ENCODE measurements at regions not wholly inside any gene's neighbourhood (a gene's known extent, or its start where the extent isn't known, plus 50 kb on each side); places are given as distances from the start of the nearest gene placed in this dataset.

DNA sequence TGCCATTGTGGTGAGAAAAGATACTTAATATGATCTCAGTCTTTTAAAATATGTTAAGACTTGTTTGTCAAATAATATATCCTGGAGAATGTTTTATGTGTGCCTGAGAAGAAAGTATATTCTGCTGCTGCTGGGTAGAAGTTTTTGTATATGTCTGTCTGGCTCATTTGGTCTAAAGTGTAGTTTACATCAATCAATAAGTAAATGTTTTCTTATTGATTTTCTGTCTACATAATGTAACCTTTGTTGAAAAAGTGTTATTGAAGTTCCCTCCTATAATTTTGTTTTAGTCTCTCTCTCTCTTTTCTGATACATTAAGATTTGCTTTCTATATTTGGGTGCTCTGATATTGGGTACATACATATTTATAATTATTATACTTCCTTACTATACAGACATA is 201.2 kb downstream of the THBS2 start:
- TF ChIP-seq, protein P1, sequence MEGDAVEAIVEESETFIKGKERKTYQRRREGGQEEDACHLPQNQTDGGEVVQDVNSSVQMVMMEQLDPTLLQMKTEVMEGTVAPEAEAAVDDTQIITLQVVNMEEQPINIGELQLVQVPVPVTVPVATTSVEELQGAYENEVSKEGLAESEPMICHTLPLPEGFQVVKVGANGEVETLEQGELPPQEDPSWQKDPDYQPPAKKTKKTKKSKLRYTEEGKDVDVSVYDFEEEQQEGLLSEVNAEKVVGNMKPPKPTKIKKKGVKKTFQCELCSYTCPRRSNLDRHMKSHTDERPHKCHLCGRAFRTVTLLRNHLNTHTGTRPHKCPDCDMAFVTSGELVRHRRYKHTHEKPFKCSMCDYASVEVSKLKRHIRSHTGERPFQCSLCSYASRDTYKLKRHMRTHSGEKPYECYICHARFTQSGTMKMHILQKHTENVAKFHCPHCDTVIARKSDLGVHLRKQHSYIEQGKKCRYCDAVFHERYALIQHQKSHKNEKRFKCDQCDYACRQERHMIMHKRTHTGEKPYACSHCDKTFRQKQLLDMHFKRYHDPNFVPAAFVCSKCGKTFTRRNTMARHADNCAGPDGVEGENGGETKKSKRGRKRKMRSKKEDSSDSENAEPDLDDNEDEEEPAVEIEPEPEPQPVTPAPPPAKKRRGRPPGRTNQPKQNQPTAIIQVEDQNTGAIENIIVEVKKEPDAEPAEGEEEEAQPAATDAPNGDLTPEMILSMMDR (IDR thresholded peaks at IDR 0.05; ENCODE audit: insufficient read depth, low read depth, low read length), result no peak
- no peak for TF ChIP-seq EZH2 (IDR thresholded peaks at IDR 0.05; ENCODE audit: insufficient read depth, low read length)
